LNCAP (cell line): ENCODE measurements at regions not wholly inside any gene's neighbourhood (a gene's known extent, or its start where the extent isn't known, plus 50 kb on each side); places are given as distances from the start of the nearest gene placed in this dataset.

Source experiments
- CTCF ChIP-seq: fragments of 450-650 bp; IDR thresholded peaks from 2 replicates; pipeline ENCODE4 v1.5.1; 2017; ENCODE audit warnings: mild to moderate bottlenecking

- TF ChIP-seq CTCF = no peak
Observed at GRCh38 chr11:69234740-69235710, 58.9 kb upstream of the MYEOV start.

GRCh38 chr11:69238573-69239351, 55.2 kb upstream of the MYEOV start:
- TF ChIP-seq CTCF = no peak

- TF ChIP-seq CTCF = no peak
Observed at GRCh38 chr11:69239641-69240040, 54.3 kb upstream of the MYEOV start.

- peak; percentile 42 for TF ChIP-seq CTCF
Observed at GRCh38 chr11:69240332-69241074, 53.5 kb upstream of the MYEOV start.

- TF ChIP-seq CTCF = no peak
Observed at GRCh38 chr11:69241075-69241740, 52.7 kb upstream of the MYEOV start.

GRCh38 chr11:69241844-69242243, 52.1 kb upstream of the MYEOV start:
- TF ChIP-seq CTCF = no peak
